ENCODE measurements at regions not wholly inside any gene's neighbourhood (a gene's known extent, or its start where the extent isn't known, plus 50 kb on each side); places are given as distances from the start of the nearest gene placed in this dataset.

- TF ChIP-seq, protein P1, sequence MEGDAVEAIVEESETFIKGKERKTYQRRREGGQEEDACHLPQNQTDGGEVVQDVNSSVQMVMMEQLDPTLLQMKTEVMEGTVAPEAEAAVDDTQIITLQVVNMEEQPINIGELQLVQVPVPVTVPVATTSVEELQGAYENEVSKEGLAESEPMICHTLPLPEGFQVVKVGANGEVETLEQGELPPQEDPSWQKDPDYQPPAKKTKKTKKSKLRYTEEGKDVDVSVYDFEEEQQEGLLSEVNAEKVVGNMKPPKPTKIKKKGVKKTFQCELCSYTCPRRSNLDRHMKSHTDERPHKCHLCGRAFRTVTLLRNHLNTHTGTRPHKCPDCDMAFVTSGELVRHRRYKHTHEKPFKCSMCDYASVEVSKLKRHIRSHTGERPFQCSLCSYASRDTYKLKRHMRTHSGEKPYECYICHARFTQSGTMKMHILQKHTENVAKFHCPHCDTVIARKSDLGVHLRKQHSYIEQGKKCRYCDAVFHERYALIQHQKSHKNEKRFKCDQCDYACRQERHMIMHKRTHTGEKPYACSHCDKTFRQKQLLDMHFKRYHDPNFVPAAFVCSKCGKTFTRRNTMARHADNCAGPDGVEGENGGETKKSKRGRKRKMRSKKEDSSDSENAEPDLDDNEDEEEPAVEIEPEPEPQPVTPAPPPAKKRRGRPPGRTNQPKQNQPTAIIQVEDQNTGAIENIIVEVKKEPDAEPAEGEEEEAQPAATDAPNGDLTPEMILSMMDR (IDR thresholded peaks at IDR 0.05): no peak
- TF ChIP-seq POLR2A (IDR thresholded peaks at IDR 0.05) (no peak), EP300 (IDR thresholded peaks at IDR 0.05) (no peak)
Observed at GRCh38 chr2:19757586-19757985, 144.2 kb downstream of the TTC32 start.
